NOMO-1 treated with dmso at 0.1 percent for 144 hours (cell line): ENCODE measurements at regions not wholly inside any gene's neighbourhood (a gene's known extent, or its start where the extent isn't known, plus 50 kb on each side); places are given as distances from the start of the nearest gene placed in this dataset.

Experiments
- DNase-seq: peaks from one replicate; lab custom pipeline; 2025; ENCODE audit not compliant: unreplicated experiment; lab: John Stamatoyannopoulos, UW

DNA sequence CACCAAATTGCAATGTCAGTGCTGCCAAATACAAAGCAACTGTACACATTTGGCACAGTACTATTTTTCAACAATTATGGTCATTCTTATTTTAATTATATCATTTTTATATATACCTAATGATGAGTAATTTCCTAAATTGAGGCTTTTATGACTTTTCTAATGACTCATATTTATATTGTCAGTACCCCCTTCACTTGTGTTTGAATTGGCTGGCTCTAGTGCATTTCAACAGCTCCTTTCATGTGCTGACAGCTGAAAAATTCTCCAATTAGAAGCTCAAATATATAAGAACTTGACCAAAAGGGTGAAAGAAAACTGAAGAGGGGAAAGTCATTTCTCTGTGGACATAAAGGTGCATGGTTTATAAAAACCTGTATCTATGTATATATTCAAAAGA lies 263.3 kb downstream of the SLITRK1 start:
- DNase-seq, result no peak

DNA sequence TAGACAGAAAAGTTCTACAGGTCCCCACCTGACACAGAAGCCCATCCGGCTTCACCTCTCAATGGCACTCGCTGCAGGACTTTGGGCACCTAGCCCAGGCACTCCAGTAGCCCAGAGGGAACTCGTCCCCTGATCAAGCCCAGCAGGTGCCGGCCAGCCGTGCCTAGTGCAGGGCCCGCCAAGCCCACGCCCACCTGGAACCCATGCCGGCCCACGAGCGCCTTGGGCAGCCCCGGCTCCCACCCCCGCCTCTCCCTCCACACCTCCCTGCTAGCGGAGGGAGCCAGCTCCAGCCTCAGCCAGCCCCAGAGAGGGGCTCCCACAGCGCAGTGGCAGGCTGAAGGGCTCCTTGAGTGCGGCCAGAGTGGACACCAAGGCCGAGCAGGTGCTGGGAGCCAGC lies 268.8 kb downstream of the SLITRK1 start:
- no peak for DNase-seq

DNA sequence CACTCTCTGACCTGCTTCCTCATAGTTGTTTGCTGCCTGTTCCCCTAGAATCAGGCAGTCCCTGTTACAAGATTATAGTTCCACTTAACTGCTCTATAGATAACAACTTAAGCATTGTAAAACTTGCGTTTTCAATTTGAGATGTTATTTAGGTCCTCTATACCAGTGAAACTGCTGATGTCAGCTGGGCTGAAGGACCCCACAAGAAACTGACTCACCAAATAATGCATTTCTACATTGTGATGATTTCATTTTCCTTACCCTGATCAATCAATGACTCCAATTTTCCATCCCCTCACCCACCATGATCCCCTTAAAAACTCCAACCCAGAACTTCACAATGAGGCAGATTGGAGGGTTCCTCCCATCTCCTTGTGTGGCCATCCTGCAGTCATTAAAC lies 280.7 kb downstream of the SLITRK1 start:
- DNase-seq, result no peak

DNA sequence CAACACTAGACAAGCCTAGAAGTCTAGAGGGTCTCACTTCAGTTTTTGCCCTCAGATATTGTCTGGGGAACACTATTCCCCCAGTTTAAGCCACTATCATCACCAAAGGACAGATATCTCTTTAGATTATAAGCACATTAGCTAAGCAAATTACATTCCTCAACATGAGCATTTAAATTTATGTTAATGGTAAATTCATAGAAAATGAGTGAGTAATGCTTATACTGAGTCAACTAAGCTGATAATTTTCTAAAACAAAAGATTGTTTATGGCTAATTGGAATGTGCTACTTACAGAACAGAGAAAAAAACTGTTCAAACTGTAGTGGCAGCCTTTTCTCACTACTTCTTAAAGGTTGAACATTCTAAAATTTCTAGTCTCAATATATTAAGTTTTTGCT lies 290.2 kb downstream of the SLITRK1 start:
- DNase-seq, result no peak

DNA sequence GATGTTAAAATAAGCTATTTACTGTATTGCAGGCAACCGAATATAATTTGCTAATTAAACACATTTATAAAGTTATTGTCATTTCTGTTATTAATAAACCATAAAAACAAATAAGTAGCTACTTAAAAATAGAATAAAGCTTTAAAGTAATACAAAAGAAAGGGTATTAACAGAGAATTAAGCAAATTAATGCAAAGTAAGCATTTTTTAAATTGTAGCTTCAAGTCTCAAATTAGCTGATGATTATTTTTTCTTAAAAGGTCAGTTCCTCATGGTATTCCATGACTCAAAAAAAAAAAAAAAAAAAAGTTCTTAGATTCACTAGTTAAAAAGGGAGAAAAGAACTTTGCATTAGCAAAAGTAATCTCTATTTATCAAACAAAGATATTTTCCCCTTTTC lies 292.5 kb downstream of the SLITRK1 start:
- DNase-seq, result no peak

DNA sequence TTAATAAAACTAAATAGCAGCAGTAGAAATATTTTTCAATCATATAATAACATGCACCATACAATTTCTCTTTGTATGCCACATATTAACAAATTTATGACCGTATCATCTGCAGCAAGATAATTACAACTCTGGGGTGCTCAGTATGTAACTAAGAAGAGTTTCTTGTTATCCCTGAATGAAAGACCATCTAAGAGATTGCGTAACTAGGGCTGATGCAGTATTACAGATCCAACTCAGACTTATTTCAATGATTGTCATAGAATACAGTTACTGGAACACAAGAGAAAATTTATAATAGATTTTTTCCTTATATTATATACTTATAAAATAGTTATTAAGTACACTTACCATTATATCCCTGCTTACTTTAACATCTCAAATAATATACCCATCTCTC lies 305.1 kb downstream of the SLITRK1 start:
- no peak for DNase-seq

DNA sequence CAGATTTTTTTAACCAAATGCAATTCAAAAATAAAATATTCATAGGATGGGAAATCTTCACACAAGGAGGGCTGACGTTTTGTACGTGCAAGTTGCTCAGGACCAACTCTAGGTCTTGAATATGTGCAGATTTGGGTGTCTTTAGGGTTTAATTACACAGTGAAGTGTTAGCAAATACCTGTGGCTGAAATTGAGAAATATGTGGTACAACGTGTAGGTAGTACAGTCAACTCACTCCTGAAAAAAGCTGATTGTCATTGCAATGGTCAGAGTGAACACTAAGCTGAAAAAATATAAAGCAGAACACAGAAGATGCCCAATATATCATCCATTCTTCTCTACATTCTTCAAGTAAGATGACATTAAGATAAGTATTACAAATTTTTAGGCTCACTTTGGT lies 314.3 kb downstream of the SLITRK1 start:
- no peak for DNase-seq

DNA sequence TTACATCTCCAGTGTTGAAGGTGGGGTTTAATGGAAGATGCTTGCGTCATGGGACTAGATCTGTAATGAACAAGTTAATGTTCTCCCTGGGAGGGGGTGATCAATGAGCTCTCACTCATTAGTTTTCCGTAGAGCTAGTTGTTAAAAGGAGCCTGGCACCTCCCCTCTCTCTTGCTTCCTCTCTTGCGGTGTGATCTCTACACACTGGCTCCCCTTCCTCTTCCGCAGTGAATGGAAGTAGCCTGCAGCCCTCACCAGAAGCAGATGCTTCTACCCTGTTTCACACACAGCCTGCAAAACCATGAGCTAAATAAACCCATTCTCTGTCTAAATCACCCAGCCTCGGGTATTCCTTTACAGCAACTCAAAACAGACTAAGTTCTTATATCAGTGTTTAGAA lies 318.8 kb downstream of the SLITRK1 start:
- DNase-seq, result no peak

DNA sequence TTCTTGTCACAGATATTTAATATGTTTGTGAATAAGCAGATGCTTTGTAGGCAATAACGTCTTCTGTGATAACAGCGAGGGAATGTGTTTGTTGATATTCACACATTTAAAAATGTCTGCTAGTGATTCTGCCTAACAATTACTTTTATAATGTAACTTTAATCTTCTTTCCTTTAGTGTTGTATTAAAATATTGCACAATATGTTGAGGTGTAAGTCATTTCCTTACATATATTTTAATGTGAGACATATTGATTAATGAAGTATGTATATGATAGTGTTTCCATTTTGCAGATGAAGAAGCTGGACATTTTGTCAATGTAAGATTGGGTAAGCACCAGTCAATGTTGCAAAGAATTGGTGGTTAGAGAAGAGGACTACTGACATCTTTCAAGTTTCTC lies 324.4 kb downstream of the SLITRK1 start:
- DNase-seq, result no peak

DNA sequence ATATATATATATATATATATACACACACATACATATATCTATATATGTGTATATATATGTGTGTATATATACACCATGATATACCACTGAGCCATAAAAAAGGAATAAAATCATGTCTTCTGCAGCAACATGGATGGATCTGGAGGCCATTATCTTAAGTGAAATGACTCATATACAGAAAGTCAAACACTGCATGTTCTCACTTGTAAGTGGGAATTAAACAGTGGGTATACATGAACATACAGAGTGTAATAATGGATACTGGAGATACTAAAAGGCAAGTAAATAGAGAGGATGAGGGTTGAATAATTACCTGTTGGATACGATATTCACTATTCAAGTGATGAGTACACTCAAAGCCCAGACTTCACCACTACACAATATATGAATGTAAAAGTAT lies 332.6 kb downstream of the SLITRK1 start:
- no peak for DNase-seq

DNA sequence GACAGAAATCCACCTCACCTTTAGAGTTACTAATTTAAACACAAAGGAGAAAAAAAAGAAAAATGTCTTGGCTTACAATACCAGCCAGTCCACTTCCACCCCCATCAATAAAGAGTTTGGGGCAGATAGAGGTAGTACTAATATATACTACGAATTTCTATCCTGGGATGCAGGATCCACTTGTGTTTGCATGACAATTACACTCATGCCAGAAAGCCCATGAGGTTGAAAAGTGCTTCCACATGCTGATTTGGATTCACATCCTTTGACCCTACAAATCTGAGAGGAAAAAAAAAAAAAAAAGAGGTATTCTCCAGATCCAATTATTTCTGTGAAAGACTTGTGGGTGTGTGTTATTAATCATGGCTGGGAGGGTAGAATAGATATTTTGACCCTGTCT lies 335.2 kb downstream of the SLITRK1 start:
- DNase-seq, result no peak

DNA sequence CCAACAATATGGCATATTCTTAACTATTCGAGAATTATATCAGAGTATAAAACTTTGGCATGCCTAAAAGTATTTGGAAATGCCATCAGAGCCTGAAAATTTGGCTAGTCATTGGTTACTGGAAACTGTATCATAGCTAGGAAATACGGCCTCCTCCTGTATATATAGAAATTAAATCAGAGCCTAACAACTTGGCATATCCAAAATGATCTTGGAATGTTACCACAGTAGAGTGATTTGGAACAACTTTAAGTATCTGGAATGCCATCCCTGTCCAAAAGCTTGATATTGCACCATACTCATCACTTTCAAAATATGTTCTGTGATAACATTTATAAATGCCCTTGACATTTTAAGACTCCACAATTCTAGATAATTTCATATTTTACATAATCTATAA lies 335.8 kb downstream of the SLITRK1 start:
- DNase-seq, result no peak

DNA sequence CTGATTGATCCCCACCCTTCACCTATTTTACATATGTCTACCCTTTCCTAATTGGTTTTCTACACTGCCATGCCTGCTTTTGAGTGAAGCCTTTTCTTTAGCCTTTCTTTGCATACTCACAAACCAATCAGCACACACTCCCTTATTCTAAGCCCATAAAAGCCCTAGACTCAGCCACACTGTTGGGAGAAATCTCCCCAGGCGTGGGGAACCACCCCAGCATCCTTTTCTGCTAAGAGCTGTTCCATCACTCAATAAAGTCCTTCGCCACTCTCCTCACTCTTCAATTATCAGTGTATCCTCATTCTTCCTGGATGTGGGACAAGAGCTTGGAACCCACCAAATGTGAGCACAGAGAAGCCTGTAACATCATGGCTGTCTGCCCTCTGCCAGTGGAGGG lies 343.6 kb downstream of the SLITRK1 start:
- DNase-seq, result no peak

DNA sequence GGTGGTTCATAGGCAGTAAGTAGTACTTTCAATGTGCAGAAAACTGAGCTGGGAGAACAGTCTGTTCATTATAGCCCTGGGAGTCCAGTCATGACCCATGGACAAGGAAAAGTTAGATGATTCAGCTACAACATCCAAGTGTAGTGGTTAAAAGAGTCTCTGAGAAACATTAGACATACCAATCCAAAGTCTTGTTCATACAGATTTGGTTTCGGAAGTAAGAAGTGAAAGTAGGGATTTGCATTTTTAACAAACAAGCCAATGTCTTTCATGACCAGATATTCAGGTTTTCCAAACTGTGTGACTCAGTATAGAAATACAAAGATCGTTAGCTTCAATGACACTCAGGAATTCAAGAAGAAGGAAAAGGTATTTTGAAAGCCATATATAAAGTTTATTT lies 345.3 kb downstream of the SLITRK1 start:
- no peak for DNase-seq

DNA sequence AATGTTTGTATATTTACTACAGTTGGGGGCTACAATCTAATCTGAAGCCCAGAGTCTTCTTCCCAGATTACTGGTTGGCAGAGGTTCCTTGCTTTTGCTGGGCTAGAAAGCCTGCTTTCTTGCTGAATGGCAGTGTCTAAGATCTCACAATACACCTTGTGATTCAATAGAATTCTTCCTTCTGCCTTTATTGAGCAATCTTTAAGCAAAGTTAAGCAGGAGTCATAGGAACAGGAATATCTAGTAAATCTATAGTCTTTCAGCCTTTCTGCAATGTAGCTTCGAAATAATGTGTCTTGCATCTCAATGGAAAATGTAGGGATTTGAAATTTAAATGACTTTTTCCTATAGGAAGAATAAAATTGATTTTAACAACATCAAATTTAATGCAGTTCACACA lies 346.1 kb downstream of the SLITRK1 start:
- no peak for DNase-seq

DNA sequence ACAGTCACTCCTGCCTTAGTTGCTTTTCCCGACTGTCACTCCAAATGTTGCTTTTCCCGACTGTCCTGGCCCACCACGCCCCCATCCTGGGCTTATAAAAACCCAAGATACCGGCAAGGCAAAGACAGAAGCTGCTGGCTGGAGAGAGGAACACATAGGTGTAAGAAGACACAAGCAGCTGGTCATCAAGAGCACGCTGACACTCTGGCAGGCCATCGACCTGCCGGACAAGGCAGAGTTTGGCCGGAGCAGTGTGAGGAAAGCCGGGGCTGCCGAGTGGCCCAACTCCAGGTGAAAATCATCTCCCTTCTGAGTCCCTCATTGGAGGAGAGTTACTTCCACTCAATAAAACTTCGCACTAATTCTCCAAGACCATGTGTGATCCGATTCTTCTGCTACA lies 349.5 kb downstream of the SLITRK1 start:
- no peak for DNase-seq

DNA sequence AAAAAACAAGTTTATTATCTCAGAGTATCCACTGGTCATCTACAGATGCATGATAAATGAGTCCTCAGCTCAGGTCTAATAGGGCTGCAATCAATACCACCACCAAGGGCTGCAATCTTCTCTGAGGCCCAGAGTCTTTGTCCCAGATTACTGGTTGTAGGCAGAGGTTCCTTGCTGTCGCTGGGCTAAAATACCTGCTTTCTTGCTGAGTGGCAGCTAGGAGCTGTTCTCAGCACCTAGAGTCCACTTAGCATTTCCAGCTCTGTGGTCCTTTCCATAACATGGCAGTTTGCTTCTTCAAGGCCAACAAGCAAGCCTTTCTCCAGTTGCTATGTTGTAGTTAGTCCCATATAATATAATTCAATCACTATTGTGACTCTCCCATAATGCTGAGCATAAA lies 351.3 kb downstream of the SLITRK1 start:
- DNase-seq, result no peak

DNA sequence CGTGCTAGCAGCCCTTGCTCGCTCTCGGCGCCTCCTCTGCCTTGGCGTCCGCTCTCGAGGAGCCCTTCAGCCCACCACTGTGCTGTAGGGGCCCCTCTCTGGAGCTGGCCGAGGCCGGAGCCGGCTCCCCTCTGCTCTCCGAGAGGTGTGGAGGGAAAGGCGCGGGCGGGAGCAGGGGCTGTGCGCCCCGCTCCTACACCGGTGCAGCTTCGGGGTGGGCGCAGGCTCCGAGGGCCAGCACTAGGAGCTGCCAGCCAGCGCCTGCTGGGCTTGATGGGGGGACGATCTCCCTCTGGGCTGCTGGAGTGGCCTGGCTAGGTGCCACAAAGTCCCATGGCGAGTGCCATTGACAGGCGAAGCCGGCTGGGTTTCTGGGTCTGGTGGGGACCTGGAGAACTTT lies 365.5 kb downstream of the SLITRK1 start:
- no peak for DNase-seq

DNA sequence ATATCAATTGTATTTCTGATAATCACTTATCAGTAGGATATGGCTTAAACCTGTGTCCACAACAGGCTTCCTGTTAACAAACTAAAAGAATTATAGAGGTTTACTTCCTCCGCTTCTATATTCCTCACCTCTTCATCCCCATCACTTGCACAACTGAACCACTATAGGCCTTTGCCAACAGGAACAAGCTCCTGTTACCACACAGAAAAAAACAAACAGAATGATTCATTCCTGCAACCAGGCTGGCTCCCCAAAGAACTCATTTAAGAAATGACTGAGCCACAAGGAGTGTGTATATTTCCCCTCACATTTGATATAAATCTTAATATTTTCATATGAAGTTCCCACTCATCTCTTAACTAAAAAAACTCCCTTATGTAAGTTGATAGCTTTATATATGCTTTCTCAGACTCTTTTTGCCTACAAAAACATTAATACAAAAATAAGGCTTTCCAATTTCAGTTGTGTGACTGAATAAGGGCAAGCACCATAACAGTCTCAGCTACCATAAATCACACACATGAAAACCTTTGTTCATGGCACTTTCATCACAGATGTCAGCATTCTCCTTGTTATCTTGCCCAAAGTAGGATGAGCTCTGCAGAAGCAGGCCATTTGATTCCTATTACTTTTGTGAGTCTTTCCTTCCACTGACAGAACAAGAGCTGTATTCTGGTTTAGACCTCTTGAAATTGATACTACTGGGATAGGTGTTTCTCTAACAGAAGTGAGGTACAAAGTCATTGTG lies 366.8 kb downstream of the SLITRK1 start:
- DNase-seq, result no peak

DNA sequence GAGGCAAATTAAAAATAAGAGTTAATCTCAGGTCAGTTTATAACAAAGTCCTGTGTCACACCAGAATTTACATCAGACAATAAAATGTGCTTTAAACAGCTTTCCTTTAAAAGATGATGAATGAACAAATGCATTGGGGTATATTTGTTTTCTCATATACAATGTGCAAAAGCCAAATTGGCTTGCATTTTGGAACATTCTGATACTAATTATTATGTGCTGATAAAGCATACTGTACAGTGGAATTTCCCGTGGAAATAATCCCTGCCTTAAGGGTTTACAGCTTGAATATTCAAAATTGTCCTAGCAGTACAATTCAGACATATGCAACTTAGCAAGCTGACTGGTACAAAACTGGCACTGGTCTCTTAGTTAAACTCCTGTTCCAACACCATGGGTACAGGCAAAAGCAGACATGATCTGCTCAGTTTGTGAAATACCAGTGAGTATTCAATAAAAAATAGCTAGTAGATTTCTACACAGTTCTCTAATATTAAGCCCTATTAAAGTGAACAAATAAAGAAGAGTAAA lies 373.4 kb downstream of the SLITRK1 start:
- no peak for DNase-seq

DNA sequence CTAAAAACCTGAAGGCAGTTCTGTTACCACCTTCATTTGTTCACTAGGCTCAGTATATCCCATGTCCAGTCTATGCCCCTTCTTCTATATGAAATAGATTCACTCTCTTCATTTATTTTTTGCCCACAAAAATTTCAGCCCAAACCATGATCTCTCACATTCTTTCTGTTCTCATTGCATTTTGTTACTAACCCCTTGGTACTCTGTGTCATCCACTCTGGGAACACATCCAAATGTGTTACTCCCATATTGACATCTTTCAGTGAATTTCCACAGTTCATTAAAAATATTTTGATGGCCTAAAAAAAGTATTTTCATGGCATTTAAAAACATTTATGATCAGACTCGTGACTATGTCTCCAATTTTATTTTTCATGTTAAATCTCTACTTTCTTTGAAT lies 378.9 kb downstream of the SLITRK1 start:
- DNase-seq, result no peak

DNA sequence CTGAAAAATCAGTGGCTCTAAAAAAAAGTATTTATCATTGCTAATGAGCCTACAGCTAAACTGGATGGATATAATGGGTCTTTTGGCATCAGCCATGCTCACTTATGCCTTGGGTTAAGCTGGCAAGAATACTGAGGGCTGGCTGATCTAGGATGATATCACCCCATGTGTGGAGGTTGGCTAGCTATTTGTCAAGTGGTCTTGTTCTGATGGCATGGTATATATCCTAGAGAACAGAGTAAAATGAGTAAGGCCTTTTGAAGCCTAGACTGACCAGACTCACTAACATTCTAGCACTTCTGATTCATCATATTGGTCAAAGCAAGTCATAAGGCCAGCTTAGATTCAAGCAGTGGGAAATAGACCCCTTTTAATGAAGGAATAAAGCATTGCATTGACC lies 383.0 kb downstream of the SLITRK1 start:
- no peak for DNase-seq

DNA sequence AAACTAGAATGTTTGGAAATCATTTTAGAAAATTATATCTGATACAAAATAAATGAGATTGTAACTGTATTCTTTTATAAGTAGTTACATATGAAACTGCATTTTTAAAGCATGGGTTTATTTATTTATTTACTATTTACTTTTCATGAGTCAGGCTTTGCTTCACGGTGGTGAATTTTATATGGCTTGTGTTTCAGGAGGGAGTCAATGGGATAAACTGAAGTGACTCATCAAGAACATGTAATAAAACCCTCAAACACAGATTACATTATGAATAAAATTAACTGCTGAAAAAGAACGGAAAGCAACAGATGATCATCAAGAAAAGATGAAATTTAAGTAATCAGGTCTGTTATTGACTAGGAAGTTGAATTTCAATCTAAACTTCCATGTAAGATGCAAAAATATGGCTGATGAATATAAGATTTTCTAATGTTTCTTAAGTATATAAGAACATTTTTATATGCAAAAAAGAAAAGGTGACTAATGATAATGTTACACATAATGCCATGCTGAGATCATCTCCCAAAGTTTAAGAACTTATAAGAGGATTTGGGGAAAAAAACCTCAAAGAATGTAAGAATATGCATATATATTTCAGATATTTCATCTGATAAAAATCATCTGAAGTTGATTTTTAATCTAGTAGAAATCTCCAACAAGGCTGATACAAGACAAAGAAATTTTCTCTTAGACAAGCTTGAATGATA lies 383.6 kb downstream of the SLITRK1 start:
- no peak for DNase-seq
